ENCODE measurements at regions not wholly inside any gene's neighbourhood (a gene's known extent, or its start where the extent isn't known, plus 50 kb on each side); places are given as distances from the start of the nearest gene placed in this dataset.

GRCh38 chr17:52255347-52255746 lies 96.8 kb upstream of the CA10 start:
- TF ChIP-seq SIN3A (IDR thresholded peaks at IDR 0.05; ENCODE audit: borderline replicate concordance, low read depth, low read length) (no peak), EZH2phosphoT487 (IDR thresholded peaks at IDR 0.05; ENCODE audit: borderline replicate concordance, low read depth) (no peak), CTCF (IDR thresholded peaks at IDR 0.05) (no peak), POLR2AphosphoS5 (IDR thresholded peaks at IDR 0.05; ENCODE audit: low read depth, low read length) (no peak)
